HEK293 (cell line): ENCODE measurements at regions not wholly inside any gene's neighbourhood (a gene's known extent, or its start where the extent isn't known, plus 50 kb on each side); places are given as distances from the start of the nearest gene placed in this dataset.

Experiments
- MYNN ChIP-seq: fragments of 450-650 bp; formaldehyde crosslinking; IDR thresholded peaks from 2 replicates; pipeline ENCODE4 v1.5.1; 2016; ENCODE audit warnings: missing biosample characterization, missing genetic modification characterization, borderline replicate concordance
- ZNF202 ChIP-seq: fragments of 450-650 bp; formaldehyde crosslinking; IDR thresholded peaks from 2 replicates; pipeline ENCODE4 v1.5.1; 2016; ENCODE audit warnings: missing biosample characterization, missing genetic modification characterization, borderline replicate concordance
- ZSCAN16 ChIP-seq: fragments of 450-650 bp; formaldehyde crosslinking; IDR thresholded peaks from 2 replicates; pipeline ENCODE4 v1.5.1; 2016; ENCODE audit warnings: missing biosample characterization, missing genetic modification characterization
- TF ChIP-seq, protein P1 (sequence below): fragments of 450-650 bp; formaldehyde crosslinking; IDR thresholded peaks from 2 replicates; pipeline ENCODE4 v1.5.1; 2016; ENCODE audit warnings: missing biosample characterization, missing genetic modification characterization
- TF ChIP-seq, protein P2 (sequence below): IDR thresholded peaks from 2 replicates; pipeline ENCODE4 v1.6.1; 2011; ENCODE audit warnings: mild to moderate bottlenecking, low read depth, low read length, borderline replicate concordance

DNA sequence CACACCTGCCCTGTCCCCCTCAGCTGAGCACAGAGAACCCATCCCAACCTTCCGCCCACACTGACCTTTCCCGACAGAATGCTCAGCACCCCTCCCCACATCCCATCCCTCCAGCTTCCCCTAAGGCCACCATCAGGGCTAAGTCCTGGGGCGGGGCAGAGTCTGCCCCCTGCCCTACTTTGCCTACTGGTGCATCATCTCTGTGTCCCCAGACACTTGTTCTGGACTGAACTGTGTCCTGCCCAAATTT, 109.8 kb downstream of the CTTN start:
- TF ChIP-seq ZSCAN16 (no peak), ZNF202 (no peak), MYNN (tag by site-specific recombination) (no peak)
- TF ChIP-seq, protein P1, sequence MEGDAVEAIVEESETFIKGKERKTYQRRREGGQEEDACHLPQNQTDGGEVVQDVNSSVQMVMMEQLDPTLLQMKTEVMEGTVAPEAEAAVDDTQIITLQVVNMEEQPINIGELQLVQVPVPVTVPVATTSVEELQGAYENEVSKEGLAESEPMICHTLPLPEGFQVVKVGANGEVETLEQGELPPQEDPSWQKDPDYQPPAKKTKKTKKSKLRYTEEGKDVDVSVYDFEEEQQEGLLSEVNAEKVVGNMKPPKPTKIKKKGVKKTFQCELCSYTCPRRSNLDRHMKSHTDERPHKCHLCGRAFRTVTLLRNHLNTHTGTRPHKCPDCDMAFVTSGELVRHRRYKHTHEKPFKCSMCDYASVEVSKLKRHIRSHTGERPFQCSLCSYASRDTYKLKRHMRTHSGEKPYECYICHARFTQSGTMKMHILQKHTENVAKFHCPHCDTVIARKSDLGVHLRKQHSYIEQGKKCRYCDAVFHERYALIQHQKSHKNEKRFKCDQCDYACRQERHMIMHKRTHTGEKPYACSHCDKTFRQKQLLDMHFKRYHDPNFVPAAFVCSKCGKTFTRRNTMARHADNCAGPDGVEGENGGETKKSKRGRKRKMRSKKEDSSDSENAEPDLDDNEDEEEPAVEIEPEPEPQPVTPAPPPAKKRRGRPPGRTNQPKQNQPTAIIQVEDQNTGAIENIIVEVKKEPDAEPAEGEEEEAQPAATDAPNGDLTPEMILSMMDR (tag by site-specific recombination) = no peak
- TF ChIP-seq, protein P2, sequence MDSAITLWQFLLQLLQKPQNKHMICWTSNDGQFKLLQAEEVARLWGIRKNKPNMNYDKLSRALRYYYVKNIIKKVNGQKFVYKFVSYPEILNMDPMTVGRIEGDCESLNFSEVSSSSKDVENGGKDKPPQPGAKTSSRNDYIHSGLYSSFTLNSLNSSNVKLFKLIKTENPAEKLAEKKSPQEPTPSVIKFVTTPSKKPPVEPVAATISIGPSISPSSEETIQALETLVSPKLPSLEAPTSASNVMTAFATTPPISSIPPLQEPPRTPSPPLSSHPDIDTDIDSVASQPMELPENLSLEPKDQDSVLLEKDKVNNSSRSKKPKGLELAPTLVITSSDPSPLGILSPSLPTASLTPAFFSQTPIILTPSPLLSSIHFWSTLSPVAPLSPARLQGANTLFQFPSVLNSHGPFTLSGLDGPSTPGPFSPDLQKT = no peak
